GM18858 (cell line): ENCODE measurements at regions not wholly inside any gene's neighbourhood (a gene's known extent, or its start where the extent isn't known, plus 50 kb on each side); places are given as distances from the start of the nearest gene placed in this dataset.

ENCODE experiments used
- ATAC-seq: cut with Tn5 transposase; IDR thresholded peaks from one replicate; pipeline ENCODE4 v1.9.1; 2021; ENCODE audit not compliant: unreplicated experiment

DNA sequence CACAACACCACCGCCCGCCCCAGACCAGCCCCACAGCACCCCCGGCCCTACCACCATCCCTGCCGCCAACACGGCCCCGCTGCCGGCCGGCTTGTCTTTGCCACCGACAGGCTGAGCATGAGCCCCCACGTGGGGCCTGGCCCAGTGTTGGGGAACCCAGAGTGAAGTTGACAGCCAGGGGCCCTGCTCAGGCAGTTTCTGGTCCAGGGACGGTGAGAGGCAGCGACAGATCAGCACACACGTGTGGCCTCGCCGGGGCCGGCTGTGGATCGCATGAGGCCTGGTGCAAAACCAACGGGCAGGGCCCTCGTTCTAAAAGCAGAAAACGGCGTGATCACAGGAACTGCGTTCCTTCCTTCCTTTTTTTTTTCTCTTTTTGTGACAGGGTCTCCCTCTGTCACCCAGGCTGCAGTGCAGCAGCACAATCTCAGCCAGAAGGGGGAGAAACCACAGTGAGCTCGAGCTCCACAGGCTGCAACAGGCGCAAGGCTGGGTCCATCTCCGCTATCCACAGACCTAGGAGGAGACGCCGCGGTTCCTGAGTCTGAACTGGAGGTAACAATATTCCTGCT is 50.5 kb upstream of the FBRSL1 start:
- no peak for ATAC-seq

DNA sequence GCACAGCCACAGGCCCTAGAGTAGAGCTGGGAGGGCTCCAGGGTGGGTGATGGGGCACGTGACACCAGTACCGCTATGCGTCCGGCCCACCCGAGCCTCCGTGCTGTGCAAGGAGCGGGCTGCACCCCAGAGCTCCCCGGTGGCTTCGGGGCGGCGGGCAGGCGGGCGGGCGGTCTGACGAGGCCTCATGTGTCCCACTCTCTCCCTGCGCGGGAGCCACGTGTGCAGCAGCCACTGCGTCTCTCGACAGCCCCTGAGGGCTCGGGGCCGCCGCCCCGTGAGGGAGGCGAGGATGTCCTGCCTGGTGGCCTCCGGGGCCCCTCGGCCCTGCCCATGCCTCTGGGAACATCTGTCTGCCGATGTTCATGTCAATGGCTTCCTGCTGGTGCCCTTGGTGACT is 51.2 kb upstream of the FBRSL1 start:
- ATAC-seq, result no peak

DNA sequence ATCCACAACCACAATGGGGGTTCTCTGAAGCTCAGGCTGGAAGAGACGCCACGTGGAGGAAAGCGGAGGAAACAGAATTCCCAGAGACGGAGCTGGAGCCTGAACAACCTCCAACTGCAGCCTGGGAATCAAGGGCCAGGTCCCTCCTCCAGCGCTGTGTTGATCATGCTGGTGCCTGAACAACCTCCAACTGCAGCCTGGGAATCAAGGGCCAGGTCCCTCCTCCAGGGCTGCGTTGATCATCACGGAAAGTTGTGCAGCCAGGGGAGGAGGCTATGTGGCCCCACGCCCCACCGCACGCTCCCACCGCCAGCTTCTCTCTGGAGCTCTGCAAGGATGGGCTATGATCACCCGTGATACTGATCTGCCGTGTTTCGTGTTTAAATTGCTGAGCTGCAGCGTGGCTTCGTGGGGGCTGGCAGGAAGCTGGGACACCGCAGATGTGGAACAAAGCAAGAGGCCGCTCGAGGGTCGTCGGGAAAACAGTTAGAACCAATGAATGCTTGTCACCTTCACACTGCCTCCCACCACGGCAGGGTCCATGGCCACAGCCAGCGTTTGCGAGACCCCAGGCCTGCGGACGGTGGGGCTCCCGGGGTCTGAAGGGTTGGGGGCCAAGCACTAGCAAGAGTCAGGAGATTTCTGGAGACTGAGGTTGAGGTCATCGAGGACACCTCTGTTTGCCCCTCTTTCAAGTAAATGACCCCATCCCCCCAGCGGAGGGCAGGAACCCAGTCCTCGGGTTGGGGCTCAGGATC is 51.8 kb upstream of the FBRSL1 start:
- no peak for ATAC-seq

DNA sequence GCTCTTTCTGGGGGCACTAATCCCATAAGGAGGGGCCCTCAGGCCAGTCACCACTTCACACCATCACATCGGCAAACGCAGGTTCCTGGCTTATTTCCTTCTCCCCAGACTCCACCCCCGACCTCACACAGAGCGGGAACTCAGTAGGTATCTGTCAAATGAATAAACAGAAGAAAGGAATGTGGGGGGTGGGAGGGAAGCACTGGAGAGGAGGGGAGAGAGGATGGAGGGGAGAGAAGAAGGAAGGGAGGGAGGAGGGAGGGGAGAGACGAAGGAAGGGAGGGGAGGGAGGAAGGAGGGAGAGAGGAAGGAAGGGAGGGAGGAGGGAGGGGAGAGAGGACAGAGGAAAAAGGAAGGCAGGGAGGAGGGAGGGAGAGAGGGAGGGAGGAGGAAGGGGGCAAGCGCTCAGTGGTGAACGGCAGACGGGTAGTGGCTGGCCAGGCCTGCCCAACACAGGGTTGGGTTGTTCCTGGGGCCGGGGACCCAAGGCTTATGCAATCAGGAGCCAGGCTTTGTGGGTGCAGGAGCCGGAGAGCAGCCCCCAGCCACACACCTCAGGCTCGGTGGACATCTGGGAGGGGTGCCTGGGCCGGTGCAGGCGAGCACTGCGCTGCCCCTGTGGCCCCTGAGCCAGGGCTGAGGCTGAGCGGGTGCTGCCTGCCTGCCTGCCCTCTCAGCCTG is 52.6 kb upstream of the FBRSL1 start:
- ATAC-seq, result no peak

DNA sequence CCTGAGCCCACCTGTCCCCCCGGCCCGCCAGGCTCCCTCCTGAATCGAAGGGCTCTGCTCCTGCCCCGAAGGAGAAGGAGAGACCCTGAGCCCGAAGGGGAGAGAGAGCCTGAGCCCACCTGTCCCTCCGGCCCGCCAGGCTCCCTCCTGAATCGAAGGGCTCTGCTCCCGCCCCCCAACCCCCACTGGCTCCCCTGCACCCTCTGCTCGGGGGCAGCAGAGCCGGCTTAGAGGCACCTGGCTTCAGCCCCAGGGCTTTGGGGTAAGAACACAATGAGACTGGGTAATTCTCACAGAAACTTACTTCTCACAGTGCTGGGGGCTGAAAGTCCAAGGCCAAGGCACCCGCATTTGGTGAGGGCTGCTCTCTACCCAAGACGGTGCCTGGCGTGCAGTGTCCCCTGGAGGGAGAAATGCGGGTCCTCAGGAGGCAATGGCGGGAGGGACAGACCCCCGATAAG is 53.1 kb upstream of the FBRSL1 start:
- ATAC-seq, result no peak

DNA sequence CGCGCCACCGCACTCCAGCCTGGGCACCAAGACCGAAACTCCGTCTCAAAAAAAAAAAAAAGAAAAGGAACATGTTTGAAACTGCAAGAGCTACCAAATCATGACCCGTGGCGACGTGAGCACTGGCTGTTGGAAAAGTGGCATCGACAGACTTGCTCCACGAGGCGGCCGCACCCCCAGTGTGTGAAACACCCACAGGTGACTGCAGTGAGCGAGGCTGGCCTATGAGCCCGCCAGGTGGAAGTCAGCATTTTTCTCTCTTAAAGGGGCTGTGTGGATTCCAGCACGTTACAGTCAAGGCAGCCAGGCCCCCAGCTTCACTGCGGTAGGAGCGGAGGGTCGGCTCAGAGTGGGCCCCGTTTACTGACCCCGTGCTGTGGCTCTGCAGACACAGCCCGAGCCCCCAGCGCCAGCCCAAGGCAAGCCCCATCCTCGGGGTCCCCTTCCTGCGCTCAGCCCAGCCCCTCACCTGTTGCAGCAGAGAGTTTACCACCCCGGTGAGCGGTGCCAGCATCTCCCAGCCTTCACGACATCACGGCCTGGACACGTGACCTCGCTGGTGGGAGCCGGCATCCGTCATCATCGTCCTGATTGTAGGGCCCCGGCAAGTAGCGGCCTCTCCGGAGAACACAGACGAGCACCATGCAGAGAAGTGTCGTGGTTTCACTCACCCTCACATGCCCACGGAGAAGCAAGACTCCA is 54.3 kb upstream of the FBRSL1 start:
- no peak for ATAC-seq

DNA sequence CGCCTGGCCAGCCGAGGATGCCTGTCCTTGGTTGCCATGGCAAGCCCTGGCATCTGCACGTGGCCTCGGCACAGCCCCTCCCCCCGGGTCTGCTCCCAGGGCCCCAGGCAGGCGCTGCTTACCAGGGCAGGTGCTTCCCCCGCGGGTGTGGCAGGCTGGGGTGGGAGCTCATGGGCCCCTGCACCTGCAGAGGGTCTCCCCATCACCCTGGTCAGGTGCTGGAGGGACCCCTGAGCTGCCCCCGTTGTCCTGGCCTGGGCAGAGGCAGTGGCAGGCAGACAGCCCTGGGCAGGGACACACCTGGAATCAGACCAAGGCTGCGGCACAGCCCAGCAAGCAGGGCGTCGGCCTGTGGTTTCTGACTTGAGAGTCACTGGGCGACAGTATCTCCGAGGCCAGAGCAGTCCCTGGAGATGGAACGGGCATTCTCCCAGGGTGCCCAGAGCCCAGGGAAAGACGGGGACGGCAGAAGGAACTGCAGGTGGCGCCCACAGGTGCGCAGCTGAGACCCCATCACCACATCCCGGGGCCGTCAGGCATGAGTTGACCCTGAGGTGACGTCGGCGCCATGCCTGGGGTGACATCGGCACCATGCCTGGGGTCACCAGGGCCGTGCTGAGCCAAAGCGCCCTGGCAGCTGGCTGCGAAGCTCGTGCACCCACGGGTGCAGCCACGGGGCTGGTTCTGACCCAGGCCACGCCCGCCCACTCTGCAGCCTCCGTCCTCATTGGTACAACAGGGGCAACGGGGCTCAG is 56.1 kb upstream of the FBRSL1 start:
- ATAC-seq, result no peak

DNA sequence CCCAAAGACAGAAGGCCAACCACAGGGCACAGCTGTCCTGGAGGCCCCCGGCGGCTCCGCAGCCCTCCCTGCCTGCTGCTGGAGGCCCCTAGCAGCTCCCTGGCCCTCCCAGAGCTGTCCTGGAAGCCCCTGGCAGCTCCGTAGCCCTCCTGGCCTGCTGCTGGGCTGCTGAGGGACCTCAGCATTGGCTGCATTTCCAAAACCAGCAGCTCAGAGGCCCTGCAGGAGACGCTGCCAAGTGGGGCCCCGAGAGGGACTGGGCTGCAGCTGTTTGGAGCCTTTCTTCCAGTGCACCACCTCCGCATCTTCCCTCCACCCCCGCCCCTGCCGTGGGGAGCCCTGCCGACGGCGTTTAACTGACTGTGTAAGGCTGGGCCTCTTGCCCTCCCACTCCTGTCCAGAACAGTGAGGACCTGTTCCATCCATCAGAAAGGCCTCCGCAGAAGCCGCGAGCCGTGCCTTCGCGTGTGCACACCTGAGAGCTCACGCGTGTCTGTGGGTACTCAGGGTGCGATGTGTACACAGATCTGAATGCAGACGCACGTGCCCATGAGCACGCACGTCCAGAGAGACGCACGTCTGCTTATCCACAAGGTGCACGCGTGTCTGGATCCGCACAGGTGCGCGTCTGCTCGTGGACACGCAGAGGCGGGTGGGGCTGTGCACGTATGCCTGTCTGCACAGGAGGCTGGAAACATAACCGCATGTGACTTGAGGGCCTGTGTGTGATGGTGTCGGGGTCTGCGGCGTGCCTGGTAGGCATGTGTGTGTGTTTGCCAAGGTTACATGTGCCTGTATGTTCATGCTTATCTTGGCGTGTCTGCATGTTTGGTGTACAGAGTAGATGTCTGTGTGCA is 57.0 kb upstream of the FBRSL1 start:
- ATAC-seq, result no peak

DNA sequence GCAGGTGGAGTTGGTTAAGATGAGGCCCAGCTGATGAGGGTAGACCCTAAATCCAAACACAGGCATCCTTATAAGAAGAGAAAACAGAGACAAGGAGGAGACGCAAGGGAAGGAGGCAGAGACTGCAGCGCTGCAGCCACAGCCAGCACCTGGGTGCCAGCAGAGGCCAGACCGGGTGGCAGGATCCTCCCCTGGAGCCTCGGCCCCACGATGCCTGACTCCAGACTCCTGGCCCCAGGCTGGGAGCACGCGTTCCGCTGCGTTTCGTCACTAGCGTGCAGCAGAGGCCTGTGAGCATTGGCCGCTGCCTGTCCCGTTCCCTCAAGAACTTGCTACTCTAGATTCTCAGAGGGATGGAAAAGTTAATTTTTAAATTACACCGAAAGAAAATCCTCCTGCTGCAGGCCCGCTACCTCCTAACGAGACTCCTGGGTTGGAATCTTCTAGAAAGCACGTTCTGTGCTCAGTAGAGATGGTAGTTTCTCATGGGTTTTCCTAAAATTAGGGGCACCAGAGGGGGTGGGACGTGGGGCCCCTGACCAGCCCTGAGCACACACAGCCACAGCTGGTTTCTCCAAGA is 57.7 kb upstream of the FBRSL1 start:
- ATAC-seq, result no peak

DNA sequence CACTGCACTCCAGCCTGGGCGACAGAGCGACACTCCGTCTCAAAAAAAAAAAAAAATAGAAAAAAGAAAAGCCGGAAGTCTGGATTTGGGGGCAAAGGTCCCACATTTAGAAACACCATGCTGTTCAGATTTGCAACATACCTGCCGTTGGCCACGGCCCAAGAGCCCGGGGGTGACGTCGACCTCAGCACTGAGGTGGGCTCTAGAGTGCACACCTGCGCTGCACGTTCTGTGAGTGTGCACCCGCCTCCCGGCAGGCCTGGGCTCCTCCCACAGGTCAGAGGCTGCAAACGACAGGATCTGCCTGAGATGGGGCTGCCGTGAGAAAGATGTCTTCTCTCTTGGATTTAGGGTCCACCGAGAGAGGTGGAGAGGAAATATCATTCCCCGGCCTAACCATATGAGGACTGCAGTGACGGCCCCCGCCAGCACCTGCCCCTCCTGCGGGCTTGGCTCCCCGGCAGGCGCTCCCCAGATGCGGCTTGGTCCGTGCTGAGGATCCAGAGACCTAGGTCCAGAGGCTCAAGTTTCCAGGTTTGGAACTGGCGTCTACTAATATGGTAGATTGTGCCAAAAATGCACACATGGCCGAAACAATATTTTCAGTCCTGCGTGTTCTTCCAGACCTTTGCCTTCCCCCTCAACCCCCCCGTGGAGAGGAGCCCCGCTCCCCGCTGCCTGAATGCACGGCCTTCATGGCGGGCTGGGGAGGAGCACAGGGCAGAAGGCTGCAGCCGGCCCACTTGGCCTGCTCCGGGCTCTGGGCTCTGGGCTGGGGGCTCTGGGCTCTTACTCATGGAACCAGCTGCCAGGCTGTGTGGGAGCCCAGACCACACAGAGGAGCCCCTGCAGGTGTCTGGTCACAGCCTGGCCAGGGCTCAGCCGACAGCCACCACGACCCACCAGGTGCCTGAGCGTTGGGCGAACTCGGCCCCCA is 58.8 kb upstream of the FBRSL1 start:
- ATAC-seq, result no peak

DNA sequence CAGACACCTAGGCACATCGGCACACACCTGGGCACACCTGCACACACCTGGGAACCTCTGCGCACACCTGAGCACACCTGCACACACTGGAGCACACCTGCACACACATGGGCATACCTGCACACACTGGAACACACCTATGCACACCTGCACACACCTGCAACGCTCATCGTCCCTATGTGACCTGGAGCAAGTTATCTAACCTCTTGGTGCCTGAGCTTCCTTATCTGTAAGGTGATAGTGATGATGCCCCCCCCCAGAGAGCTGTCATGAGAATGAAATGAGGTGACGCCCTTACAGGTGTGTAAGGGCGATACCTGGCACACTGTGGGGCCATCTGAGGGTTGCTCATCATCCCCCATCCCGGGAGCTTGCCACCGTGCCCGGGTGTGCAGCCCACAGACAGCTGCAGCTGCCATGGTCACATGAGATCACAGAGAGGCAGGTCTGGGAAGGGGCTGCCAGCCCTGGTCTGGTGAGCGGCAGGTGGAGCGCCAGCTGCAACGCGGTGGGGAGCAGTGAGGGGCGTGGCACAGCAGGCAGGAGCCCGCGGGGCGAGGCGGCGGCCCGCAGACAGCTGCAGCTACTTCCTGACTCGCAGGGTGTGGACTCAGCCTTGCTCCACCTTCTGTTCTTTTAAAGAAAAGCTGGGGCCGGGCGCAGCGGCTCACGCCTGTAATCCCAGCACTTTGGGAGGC is 59.9 kb upstream of the FBRSL1 start:
- no peak for ATAC-seq

DNA sequence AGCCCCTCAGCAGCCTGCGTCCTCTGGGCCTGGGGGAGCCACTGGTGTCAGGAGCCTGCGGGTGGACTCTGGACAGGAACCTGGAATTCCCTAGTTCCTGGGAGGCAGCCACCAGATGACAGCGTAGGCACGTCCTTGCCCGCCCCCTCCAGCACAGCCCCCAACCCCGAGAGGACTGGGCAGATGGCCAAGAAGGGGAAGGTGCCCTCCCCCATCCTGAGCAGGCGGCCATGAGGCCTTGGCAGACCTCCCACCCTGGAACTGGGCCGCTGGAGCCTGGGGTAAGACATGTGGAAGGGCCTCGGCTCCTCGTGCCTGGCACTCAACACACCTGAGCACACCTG is 60.4 kb upstream of the FBRSL1 start:
- no peak for ATAC-seq

DNA sequence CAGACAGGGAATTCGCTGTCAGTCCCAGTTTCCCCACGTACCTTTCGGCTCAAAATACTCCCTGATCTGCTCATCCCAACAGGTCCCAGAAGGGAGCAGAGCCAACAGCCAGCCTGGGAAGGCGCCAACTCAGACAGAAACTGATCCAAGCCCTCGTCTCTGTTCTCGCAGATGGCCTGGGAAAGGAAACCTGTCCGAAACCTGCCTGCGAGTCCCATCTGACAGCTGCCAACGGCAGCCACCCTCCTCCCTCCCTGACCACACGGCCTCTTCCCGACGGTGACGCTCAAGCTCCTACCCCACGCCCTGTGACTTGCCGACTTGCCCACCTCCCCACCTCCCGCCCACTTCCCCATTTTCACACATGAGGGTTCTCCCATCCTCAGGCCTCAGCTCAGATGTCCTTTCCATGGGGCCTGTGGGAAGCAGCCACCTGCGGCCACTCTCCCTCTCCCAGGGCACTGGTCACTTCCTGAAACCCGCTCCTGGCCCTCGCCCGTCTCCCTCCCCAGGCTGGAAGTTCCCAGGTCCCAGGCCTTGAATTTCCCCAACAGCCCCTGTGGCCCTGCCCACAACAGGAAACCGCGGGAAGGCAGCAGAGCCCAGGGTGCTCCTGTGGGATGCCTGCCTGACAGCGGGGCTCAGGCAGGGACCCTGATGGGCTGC is 60.9 kb upstream of the FBRSL1 start:
- ATAC-seq, result no peak

DNA sequence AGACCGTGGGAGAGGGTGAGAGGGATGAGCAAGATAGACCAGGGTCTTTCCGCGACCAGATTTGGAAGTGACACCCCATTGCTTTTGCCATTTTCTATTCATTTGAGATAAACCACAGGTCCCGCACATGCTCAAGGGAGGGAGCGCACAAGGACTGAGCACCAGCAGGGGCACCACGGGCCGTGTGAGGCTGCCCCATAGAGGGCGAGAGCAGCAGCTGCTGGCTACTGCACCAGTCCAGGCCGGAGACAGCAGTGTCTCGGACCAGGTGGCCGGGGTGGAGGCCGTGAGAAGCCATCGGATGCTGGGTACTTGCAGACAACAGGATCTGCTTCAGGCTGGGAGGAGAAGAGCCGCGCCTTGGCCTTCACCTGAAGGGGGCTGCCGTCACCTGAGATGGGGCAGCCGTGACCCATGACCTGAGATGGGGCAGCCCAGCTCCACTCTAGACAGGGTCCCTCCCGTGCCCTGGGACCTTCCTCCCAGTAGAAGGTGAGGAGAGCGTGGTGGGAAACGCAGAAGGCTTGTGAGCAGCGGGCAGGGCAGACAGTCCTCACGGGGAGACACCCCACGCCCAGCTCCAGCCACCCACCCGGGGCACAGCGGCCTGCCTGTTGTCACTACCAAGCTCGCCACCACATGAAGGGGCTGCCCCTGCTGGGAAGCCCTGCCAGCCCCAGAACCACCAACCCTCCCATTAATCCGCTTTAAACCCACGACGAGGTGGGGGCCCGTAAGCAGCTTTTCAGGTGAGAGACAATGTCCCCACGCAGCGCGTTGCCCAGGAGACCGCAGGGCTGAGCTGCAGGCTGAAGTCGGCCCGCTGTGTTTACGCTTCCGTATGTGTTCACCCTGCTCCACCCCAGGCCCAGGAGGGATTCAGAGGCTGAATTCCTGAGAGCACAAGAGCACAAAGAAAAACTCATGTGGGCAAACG is 61.7 kb upstream of the FBRSL1 start:
- ATAC-seq, result no peak

DNA sequence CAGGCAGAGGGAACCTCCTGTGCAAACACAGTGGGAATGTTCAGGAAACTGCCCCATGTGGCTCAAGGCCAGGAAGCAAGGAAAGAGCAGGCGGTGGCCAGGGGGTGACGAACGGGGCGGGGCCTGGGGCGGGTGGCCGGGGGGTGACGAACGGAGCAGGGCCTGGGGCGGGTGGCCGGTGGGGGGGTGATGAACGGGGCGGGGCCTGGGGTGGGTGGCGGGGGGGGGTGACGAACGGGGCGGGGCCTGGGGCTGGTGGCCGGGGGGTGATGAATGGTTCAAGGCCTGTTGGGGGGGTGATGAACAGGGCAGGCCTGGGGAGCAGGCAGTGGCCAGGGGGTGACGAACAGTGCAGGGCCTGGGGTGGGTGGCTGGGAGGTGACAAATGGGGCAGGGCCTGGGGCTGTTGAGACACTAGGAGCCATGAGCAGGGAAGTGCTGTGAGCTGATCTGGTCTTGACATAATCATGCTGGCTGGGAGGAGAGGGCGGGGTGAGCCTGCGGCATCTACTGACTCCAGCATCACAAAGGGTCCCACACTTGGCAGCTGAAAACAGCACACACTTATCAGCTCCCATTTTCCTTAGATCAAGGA is 62.7 kb upstream of the FBRSL1 start:
- no peak for ATAC-seq
